NT2/D1 (cell line): ENCODE measurements at regions not wholly inside any gene's neighbourhood (a gene's known extent, or its start where the extent isn't known, plus 50 kb on each side); places are given as distances from the start of the nearest gene placed in this dataset.

Experiments used
- SUZ12 ChIP-seq: IDR thresholded peaks from 2 replicates; pipeline ENCODE4 v1.6.1; 2011; ENCODE audit not compliant: insufficient read length, insufficient read depth; ENCODE audit errors: extremely low read depth
- ZNF274 ChIP-seq: IDR thresholded peaks from 2 replicates; pipeline ENCODE4 v1.6.1; 2011; ENCODE audit warnings: mild to moderate bottlenecking, low read depth, low read length

GRCh38 chr2:177149155-177149503, 63.5 kb upstream of the HNRNPA3 start:
- no peak for TF ChIP-seq ZNF274
- TF ChIP-seq SUZ12, result no peak
